Left hindlimb (tissue), 1 donor: ENCODE measurements at regions not wholly inside any gene's neighbourhood (a gene's known extent, or its start where the extent isn't known, plus 50 kb on each side); places are given as distances from the start of the nearest gene placed in this dataset.
A peak's percentile ranks its signal among the peaks of the same experiment; 100 is the strongest.
"Not testable (repeated sequence)": the region's sequence is repeated elsewhere in the genome, so short reads cannot be mapped to it uniquely, and the experiment has no call there.

Experiments
- DNase-seq: peaks from one replicate; pipeline ENCODE4 v3.0.0-alpha.2; 2018

GRCh38 chr5:136738829-136739228 lies 373.5 kb upstream of the TRPC7 start:
- no peak for DNase-seq

- no peak for DNase-seq
Measured at GRCh38 chr5:136736021-136736420, 370.7 kb upstream of the TRPC7 start.

GRCh38 chr5:136735611-136736010 lies 370.3 kb upstream of the TRPC7 start:
- not testable (repeated sequence) for DNase-seq

GRCh38 chr5:136734628-136735027 lies 369.3 kb upstream of the TRPC7 start:
- DNase-seq, result no peak

GRCh38 chr5:136732751-136733150 lies 367.4 kb upstream of the TRPC7 start:
- no peak for DNase-seq

- peak; percentile 47 for DNase-seq
Measured at GRCh38 chr5:136731241-136731900, 366.0 kb upstream of the TRPC7 start.

GRCh38 chr5:136730426-136730825 lies 365.1 kb upstream of the TRPC7 start:
- no peak for DNase-seq

- DNase-seq, result no peak
Measured at GRCh38 chr5:136729901-136730355, 364.6 kb upstream of the TRPC7 start.

- DNase-seq, result no peak
Measured at GRCh38 chr5:136726506-136726905, 361.2 kb upstream of the TRPC7 start.

GRCh38 chr5:136724161-136724560 lies 358.8 kb upstream of the TRPC7 start:
- no peak for DNase-seq

GRCh38 chr5:136722581-136722980 lies 357.2 kb upstream of the TRPC7 start:
- DNase-seq, result no peak

- DNase-seq, result no peak
Measured at GRCh38 chr5:136722086-136722485, 356.7 kb upstream of the TRPC7 start.

GRCh38 chr5:136720674-136721073 lies 355.3 kb upstream of the TRPC7 start:
- DNase-seq, result no peak

GRCh38 chr5:136717917-136718316 lies 352.6 kb upstream of the TRPC7 start:
- no peak for DNase-seq

GRCh38 chr5:136714286-136714685 lies 348.9 kb upstream of the TRPC7 start:
- no peak for DNase-seq

GRCh38 chr5:136712628-136713027 lies 347.3 kb upstream of the TRPC7 start:
- no peak for DNase-seq

- no peak for DNase-seq
Measured at GRCh38 chr5:136710834-136711233, 345.5 kb upstream of the TRPC7 start.

GRCh38 chr5:136703706-136704105 lies 338.4 kb upstream of the TRPC7 start:
- no peak for DNase-seq

- no peak for DNase-seq
Measured at GRCh38 chr5:136703036-136703435, 337.7 kb upstream of the TRPC7 start.

GRCh38 chr5:136701191-136701590 lies 335.8 kb upstream of the TRPC7 start:
- DNase-seq, result no peak

- DNase-seq, result no peak
Measured at GRCh38 chr5:136699651-136700050, 334.3 kb upstream of the TRPC7 start.

- no peak for DNase-seq
Measured at GRCh38 chr5:136698970-136699369, 333.6 kb upstream of the TRPC7 start.

- DNase-seq, result no peak
Measured at GRCh38 chr5:136694258-136694657, 328.9 kb upstream of the TRPC7 start.

GRCh38 chr5:136689552-136689951 lies 324.2 kb upstream of the TRPC7 start:
- no peak for DNase-seq

- no peak for DNase-seq
Measured at GRCh38 chr5:136686192-136686872, 321.0 kb upstream of the TRPC7 start.
